H1 (cell line): ENCODE measurements at regions not wholly inside any gene's neighbourhood (a gene's known extent, or its start where the extent isn't known, plus 50 kb on each side); places are given as distances from the start of the nearest gene placed in this dataset.

ENCODE experiments used
- CTCF ChIA-PET: fragments of 300-600 bp; sonication (Branson Sonifier 250); formaldehyde crosslinking; loops from one replicate; lab custom pipeline; 2021; ENCODE audit not compliant: partially characterized antibody; lab: Charles Lee
- POLR2A ChIA-PET: fragments of 300-600 bp; sonication (Branson Sonifier 250); formaldehyde crosslinking; loops from one replicate; lab custom pipeline; 2021; ENCODE audit warnings: inconsistent platforms; ENCODE audit not compliant: partially characterized antibody; lab: Charles Lee
- DNase-seq, 2 experiments: peaks; one replicate each; pipeline versions ENCODE4 v3.0.0 to v3.0.0-alpha.2; 2010 to 2022; ENCODE audit warnings: low spot score in 2 of 2, low read depth in 1 of 2, mixed read lengths in 1 of 2
- FAIRE-seq: peaks from 2 replicates; lab custom pipeline; 2011; peaks lifted over from hg19 to GRCh38; lab: Jason Lieb, UNC
- H2AFZ ChIP-seq: 2 replicates; pipeline ENCODE4 v1.8.1; 2012; ENCODE audit warnings: low read length, inconsistent platforms
- H2AK5ac ChIP-seq: 2 replicates; pipeline ENCODE4 v1.6.1; 2013; ENCODE audit warnings: low read depth, low read length
- H2BK120ac ChIP-seq: replicated peaks from 2 replicates; pipeline ENCODE3; 2013; ENCODE audit warnings: low read depth, low read length, inconsistent platforms
- H2BK12ac ChIP-seq: 2 replicates; pipeline ENCODE4 v1.6.1; 2013; ENCODE audit warnings: low read depth, low read length
- H2BK15ac ChIP-seq: 2 replicates; pipeline ENCODE4 v1.6.1; 2013; ENCODE audit warnings: low read length
- H2BK20ac ChIP-seq: 2 replicates; pipeline ENCODE4 v1.6.1; 2013; ENCODE audit warnings: low read length
- H2BK5ac ChIP-seq: 2 replicates; pipeline ENCODE4 v1.6.1; 2013; ENCODE audit warnings: low read depth, low read length
- H3K14ac ChIP-seq: 2 replicates; pipeline ENCODE4 v1.6.1; 2013; ENCODE audit warnings: inconsistent platforms; ENCODE audit not compliant: insufficient read length
- H3K18ac ChIP-seq: 2 replicates; pipeline ENCODE4 v1.6.1; 2013; ENCODE audit warnings: low read length; ENCODE audit errors: extremely low read depth
- H3K23ac ChIP-seq: 2 replicates; pipeline ENCODE4 v1.6.1; 2013; ENCODE audit warnings: inconsistent platforms; ENCODE audit not compliant: insufficient read length
- H3K23me2 ChIP-seq: 2 replicates; pipeline ENCODE4 v1.6.1; 2013; ENCODE audit warnings: low read depth, low read length
- H3K27ac ChIP-seq: 2 replicates; pipeline ENCODE4 v1.6.1; 2011; ENCODE audit warnings: low read depth, low read length, inconsistent platforms
- H3K27me3 ChIP-seq, 4 experiments: replicated peaks in 1 of 4; 1 replicate in 1 of 4; 2 replicates in 3 of 4; pipeline versions ENCODE4 v1.6.1 to v1.8.1; 2011 to 2013; ENCODE audit warnings: low read length in 3 of 4, mild to moderate bottlenecking in 3 of 4, inconsistent platforms in 2 of 4, mixed read lengths in 2 of 4, moderate library complexity in 1 of 4; ENCODE audit not compliant: control insufficient read depth in 3 of 4, insufficient read depth in 3 of 4; ENCODE audit errors: extremely low read depth in 1 of 4
- H3K36me3 ChIP-seq, 4 experiments: 2 replicates each; pipeline versions ENCODE4 v1.6.1 to v1.8.1; 2011 to 2013; ENCODE audit warnings: mild to moderate bottlenecking in 4 of 4, low read length in 3 of 4, moderate library complexity in 2 of 4, control low read depth in 1 of 4, inconsistent platforms in 1 of 4; ENCODE audit not compliant: insufficient read depth in 4 of 4, control insufficient read depth in 2 of 4
- H3K4ac ChIP-seq: replicated peaks from 2 replicates; pipeline ENCODE3; 2013; ENCODE audit warnings: low read length, low read depth, mixed read lengths, inconsistent platforms; ENCODE audit not compliant: insufficient read length
- H3K4me1 ChIP-seq, 4 experiments: replicated peaks in 1 of 4; 1 replicate in 1 of 4; 2 replicates in 3 of 4; pipeline versions ENCODE4 v1.6.1 to v1.8.1; 2011 to 2013; ENCODE audit warnings: low read length in 3 of 4, inconsistent platforms in 2 of 4, mixed read lengths in 1 of 4; ENCODE audit not compliant: insufficient read depth in 4 of 4, control insufficient read depth in 3 of 4
- H3K4me2 ChIP-seq, 2 experiments: 2 replicates each; pipeline versions ENCODE4 v1.6.1 to v1.8.1; 2011 to 2013; ENCODE audit warnings: low read depth in 2 of 2, low read length in 2 of 2, control low read depth in 1 of 2, inconsistent platforms in 1 of 2, mild to moderate bottlenecking in 1 of 2; ENCODE audit not compliant: insufficient read depth in 1 of 2
- H3K4me3 ChIP-seq, 4 experiments: fragments of 200-600, 300-600 bp in 1 of 4; sonication (generic), shearing (Covaris generic), sonication (Bioruptor Twin) in 1 of 4; 2 replicates each; pipeline versions ENCODE4 v1.5.1 to v1.8.1; 2011 to 2016; ENCODE audit warnings: low read length in 4 of 4, low read depth in 3 of 4, control low read depth in 2 of 4, inconsistent platforms in 2 of 4, mild to moderate bottlenecking in 2 of 4, mixed read lengths in 1 of 4, moderate library complexity in 1 of 4; ENCODE audit not compliant: insufficient read depth in 2 of 4; ENCODE audit errors: extremely low read depth in 1 of 4
- H3K56ac ChIP-seq: replicated peaks from 2 replicates; pipeline ENCODE3; 2013; ENCODE audit warnings: low read depth, mild to moderate bottlenecking, mixed read lengths, low read length, inconsistent platforms; ENCODE audit not compliant: insufficient read length
- H3K79me1 ChIP-seq: 2 replicates; pipeline ENCODE4 v1.6.1; 2013; ENCODE audit warnings: low read depth, low read length, control low read depth
- H3K79me2 ChIP-seq, 2 experiments: 2 replicates each; pipeline versions ENCODE4 v1.6.1 to v1.8.1; 2012 to 2013; ENCODE audit warnings: low read length in 2 of 2, mild to moderate bottlenecking in 2 of 2, inconsistent platforms in 1 of 2; ENCODE audit not compliant: insufficient read depth in 2 of 2, control insufficient read depth in 1 of 2
- H3K9ac ChIP-seq, 4 experiments: replicated peaks in 1 of 4; 1 replicate in 1 of 4; 2 replicates in 3 of 4; pipeline versions ENCODE4 v1.6.1 to v1.8.1; 2011 to 2013; ENCODE audit warnings: low read depth in 3 of 4, low read length in 3 of 4, control low read depth in 2 of 4, mild to moderate bottlenecking in 2 of 4, moderate library complexity in 2 of 4, inconsistent platforms in 1 of 4; ENCODE audit errors: extremely low read depth in 1 of 4
- H3K9me3 ChIP-seq, 2 experiments: 2 replicates each; pipeline versions ENCODE4 v1.6.1 to v1.8.1; 2012 to 2013; ENCODE audit warnings: mild to moderate bottlenecking in 2 of 2, moderate library complexity in 2 of 2, control low read depth in 1 of 2, inconsistent platforms in 1 of 2, low read depth in 1 of 2, low read length in 1 of 2, mixed read lengths in 1 of 2; ENCODE audit not compliant: insufficient read depth in 2 of 2
- H4K20me1 ChIP-seq, 2 experiments: replicated peaks in 1 of 2; 2 replicates each; pipeline versions ENCODE3 to v1.8.1; 2011 to 2013; ENCODE audit warnings: inconsistent platforms in 2 of 2, low read length in 2 of 2, mild to moderate bottlenecking in 1 of 2; ENCODE audit not compliant: insufficient read depth in 2 of 2, control insufficient read depth in 1 of 2
- H4K5ac ChIP-seq: 2 replicates; pipeline ENCODE4 v1.6.1; 2013; ENCODE audit warnings: low read length, low read depth, mixed read lengths, inconsistent platforms; ENCODE audit not compliant: insufficient read length
- H4K8ac ChIP-seq: 2 replicates; pipeline ENCODE4 v1.8.0; 2013; ENCODE audit warnings: mild to moderate bottlenecking, moderate library complexity, low read length, inconsistent platforms; ENCODE audit not compliant: insufficient read depth; ENCODE audit errors: extremely low read depth
- H4K91ac ChIP-seq: replicated peaks from 2 replicates; pipeline ENCODE3; 2013; ENCODE audit warnings: low read length, mixed read lengths, inconsistent platforms; ENCODE audit not compliant: insufficient read length
- BACH1 ChIP-seq: IDR thresholded peaks from 2 replicates; pipeline ENCODE4 v1.6.1; 2012; ENCODE audit warnings: low read length, improper control_type of control experiment
- CBX5 ChIP-seq: fragments of 300-800, 300-1000 bp; sonication (generic); IDR thresholded peaks from 2 replicates; pipeline ENCODE4 v1.7.1; 2016; ENCODE audit warnings: antibody characterized with exemption, low read length, low read depth
- KDM5A ChIP-seq: fragments of 200-600 bp; IDR thresholded peaks from 2 replicates; pipeline ENCODE4 v1.7.1; 2012; ENCODE audit warnings: mild to moderate bottlenecking, low read length, inconsistent platforms, mixed read lengths
- RBBP5 ChIP-seq: IDR thresholded peaks from 2 replicates; pipeline ENCODE4 v1.7.1; 2012; ENCODE audit warnings: low read depth, mild to moderate bottlenecking, inconsistent platforms, low read length, moderate library complexity, borderline replicate concordance
- SIRT6 ChIP-seq: IDR thresholded peaks from one replicate; pipeline ENCODE4 v1.7.1; 2012; ENCODE audit warnings: low read length, inconsistent platforms
- TAF1 ChIP-seq: IDR thresholded peaks from 2 replicates; pipeline ENCODE4 v1.6.1; 2011; ENCODE audit warnings: mild to moderate bottlenecking, low read depth, low read length
- TCF12 ChIP-seq: IDR thresholded peaks from 2 replicates; pipeline ENCODE4 v1.6.1; 2011; ENCODE audit warnings: low read depth, mild to moderate bottlenecking, low read length
- ZNF274 ChIP-seq: IDR thresholded peaks from 2 replicates; pipeline ENCODE4 v1.7.0; 2012; ENCODE audit warnings: low read length, borderline replicate concordance; ENCODE audit errors: extremely low read depth
- WGBS, 2 experiments: shearing (Covaris generic) in 1 of 2; methylation state at CpG; one replicate each; pipeline versions ENCODE4 v1.1.6 to v1.1.7; 2013 to 2015; ENCODE audit warnings: low lambda C conversion rate in 2 of 2, mixed read lengths in 2 of 2, inconsistent platforms in 1 of 2, low coverage in 1 of 2, missing lambda C conversion rate in 1 of 2; ENCODE audit not compliant: insufficient replicate concordance in 2 of 2, insufficient coverage in 1 of 2, insufficient read length in 1 of 2; ENCODE audit errors: extremely low coverage in 1 of 2, missing lambda C conversion rate in 1 of 2; 5-methylcytosine and 5-hydroxymethylcytosine counted together
- TF ChIP-seq, protein P1 (sequence below): IDR thresholded peaks from 2 replicates; pipeline ENCODE4 v1.6.1; 2012; ENCODE audit warnings: low read length, inconsistent platforms

DNA sequence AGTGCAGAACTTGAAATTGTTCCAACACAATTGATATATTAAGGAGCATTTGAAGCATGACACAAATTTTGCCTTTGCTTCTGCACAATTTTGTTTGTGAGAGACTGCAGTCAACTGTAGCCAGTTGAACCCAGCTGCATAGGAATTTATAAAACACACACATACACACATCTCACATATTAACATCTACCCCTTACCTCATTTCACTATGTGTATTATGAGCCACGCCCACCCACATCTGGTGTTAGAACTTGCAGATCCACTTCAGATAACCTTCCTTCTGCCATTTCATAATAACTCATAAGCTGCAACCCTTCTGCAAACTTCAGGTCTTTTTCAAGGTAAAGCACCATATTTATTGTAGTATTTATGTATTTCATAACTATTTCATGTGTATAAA, 188.1 kb upstream of the WDFY3 start:
- H3K79me2 ChIP-seq: no peaks in the 10 kb centered on the region
- FAIRE-seq (no peak), DNase-seq (no peak)
- no peak overlapping the region for H3K4me2 ChIP-seq
- H4K5ac ChIP-seq: no peak overlapping the region
- H2BK5ac ChIP-seq: no peak overlapping the region
- no peaks in the 10 kb centered on the region for H3K4me1 ChIP-seq
- no peak overlapping the region for H3K9ac ChIP-seq
- H2BK120ac ChIP-seq: no peak overlapping the region
- H3K4ac ChIP-seq: no peak overlapping the region
- no peaks in the 10 kb centered on the region for H3K36me3 ChIP-seq
- H4K8ac ChIP-seq: no peak overlapping the region
- no peak overlapping the region for H3K4me3 ChIP-seq
- no peak overlapping the region for H3K23ac ChIP-seq
- no peaks in the 10 kb centered on the region for H4K20me1 ChIP-seq
- H3K14ac ChIP-seq: no peak overlapping the region
- WGBS, 2 experiments: 89 to 100% methylated on average over 1 of the region's 1 CpG
- no peaks in the 10 kb centered on the region for H3K79me1 ChIP-seq
- H2AFZ ChIP-seq: no peak overlapping the region
- no peak overlapping the region for H4K91ac ChIP-seq
- H3K9me3 ChIP-seq: no peaks in the 10 kb centered on the region
- ChIA-PET CTCF (interaction anchor here (2.0 kb wide), 1 partner anchor 214 kb away, joined by 4 read pairs; no protein-coding TSS in a partner anchor), POLR2A (no interaction called here)
- no peak overlapping the region for H3K27ac ChIP-seq
- no peak overlapping the region for H2BK15ac ChIP-seq
- H3K18ac ChIP-seq: no peak overlapping the region
- H2BK12ac ChIP-seq: no peak overlapping the region
- H3K56ac ChIP-seq: no peak overlapping the region
- no peaks in the 10 kb centered on the region for H3K23me2 ChIP-seq
- no peaks in the 10 kb centered on the region for H3K27me3 ChIP-seq
- H2BK20ac ChIP-seq: no peak overlapping the region
- H2AK5ac ChIP-seq: no peak overlapping the region
- no peak for TF ChIP-seq ZNF274
- no peak for TF ChIP-seq BACH1
- TF ChIP-seq TCF12: no peak
- TF ChIP-seq RBBP5: no peak
- TF ChIP-seq TAF1: no peak
- TF ChIP-seq CBX5: no peak
- no peak for TF ChIP-seq KDM5A
- no peak for TF ChIP-seq SIRT6
- TF ChIP-seq, protein P1, sequence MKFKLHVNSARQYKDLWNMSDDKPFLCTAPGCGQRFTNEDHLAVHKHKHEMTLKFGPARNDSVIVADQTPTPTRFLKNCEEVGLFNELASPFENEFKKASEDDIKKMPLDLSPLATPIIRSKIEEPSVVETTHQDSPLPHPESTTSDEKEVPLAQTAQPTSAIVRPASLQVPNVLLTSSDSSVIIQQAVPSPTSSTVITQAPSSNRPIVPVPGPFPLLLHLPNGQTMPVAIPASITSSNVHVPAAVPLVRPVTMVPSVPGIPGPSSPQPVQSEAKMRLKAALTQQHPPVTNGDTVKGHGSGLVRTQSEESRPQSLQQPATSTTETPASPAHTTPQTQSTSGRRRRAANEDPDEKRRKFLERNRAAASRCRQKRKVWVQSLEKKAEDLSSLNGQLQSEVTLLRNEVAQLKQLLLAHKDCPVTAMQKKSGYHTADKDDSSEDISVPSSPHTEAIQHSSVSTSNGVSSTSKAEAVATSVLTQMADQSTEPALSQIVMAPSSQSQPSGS: no peak
